GM12874 (cell line): ENCODE measurements at regions not wholly inside any gene's neighbourhood (a gene's known extent, or its start where the extent isn't known, plus 50 kb on each side); places are given as distances from the start of the nearest gene placed in this dataset.

Experiments
- TF ChIP-seq, protein P1 (sequence below): IDR thresholded peaks from 2 replicates; pipeline ENCODE4 v1.5.1; 2011; ENCODE audit warnings: low read depth, mild to moderate bottlenecking, control low read depth, low read length, moderate library complexity; ENCODE audit not compliant: insufficient read depth

DNA sequence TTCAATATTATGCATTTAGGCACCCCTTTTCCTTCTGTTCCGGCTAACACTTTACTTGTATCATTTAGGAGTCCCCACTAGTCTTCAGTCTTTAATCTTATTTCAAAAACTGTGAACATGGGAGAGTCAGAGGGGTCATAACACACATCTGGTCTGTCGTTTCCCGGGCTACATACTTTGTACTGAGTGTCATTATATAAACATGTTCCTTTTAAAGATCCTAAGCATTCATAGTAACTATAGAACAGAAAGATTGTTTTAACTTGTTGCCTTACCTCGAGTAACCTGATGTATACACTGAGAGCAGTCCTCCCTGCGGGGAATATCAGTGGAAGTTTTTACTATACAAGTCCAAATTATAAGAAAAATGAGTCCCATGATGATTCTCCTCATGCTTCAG is 78.2 kb upstream of the VEPH1 start:
- TF ChIP-seq, protein P1, sequence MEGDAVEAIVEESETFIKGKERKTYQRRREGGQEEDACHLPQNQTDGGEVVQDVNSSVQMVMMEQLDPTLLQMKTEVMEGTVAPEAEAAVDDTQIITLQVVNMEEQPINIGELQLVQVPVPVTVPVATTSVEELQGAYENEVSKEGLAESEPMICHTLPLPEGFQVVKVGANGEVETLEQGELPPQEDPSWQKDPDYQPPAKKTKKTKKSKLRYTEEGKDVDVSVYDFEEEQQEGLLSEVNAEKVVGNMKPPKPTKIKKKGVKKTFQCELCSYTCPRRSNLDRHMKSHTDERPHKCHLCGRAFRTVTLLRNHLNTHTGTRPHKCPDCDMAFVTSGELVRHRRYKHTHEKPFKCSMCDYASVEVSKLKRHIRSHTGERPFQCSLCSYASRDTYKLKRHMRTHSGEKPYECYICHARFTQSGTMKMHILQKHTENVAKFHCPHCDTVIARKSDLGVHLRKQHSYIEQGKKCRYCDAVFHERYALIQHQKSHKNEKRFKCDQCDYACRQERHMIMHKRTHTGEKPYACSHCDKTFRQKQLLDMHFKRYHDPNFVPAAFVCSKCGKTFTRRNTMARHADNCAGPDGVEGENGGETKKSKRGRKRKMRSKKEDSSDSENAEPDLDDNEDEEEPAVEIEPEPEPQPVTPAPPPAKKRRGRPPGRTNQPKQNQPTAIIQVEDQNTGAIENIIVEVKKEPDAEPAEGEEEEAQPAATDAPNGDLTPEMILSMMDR = no peak

DNA sequence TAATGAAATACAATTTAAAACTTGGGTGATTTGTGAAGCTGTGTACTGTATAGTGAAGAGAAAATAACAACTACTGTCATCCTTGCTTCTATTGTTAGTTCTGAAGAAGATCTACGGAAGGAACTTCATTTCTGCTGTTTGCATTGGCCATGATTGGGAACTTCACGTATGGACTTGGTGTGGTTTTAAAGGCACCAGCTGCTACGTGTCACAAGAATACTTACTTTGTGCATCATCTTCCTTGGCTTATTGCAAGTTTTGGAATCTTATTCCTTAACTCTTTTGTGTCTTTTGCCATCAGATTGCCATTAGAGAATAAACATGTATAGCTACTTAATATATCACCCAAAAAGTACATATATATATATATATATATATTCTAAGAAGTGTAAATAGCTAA is 75.0 kb upstream of the VEPH1 start:
- TF ChIP-seq, protein P1 = no peak

DNA sequence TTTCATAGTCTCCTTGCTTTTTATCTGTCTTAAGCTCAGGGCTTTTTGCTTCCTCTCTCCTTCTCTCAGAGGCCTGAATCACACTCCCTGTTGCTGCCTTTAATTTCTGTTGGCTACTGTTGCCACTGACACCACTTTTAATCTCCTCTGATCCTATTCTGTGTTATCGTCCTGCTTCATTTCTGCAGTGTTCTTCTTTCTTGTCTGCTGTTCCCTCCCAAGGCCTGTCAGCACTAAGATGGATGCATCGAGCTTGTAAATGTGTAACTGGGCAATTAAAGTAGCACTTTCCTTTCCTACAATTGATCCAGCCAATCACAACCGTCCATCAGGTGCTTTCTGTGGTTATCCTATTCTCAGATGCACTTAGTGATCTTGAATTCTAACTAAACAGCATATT is 71.3 kb upstream of the VEPH1 start:
- TF ChIP-seq, protein P1 = no peak

DNA sequence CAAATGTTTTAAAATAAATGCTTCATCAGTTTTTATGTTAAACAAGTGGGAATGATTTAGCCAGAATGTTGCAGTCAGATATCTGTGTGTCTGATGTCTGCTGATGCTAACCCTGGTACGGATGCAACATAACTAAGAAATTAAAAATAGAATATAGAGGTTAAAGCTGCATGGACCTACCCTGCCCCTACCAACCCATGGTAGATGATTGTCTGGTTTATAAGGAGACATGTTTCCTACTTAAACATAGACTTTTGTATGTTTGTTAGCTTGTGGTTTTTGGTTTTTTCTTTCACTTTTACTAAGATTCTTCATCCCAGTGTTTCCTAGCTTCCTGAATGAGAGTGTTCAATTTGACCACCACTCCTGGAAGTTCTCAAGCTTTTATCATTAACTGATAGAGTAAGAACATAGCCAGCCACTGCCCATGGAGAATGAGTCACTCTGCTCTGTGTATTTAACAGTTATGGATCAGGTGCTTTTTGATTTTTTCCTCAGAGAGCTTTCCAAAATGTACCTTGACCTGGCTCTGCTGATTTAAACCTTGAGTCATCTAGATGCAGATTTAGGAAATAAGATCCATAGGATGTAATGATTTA is 70.7 kb upstream of the VEPH1 start:
- TF ChIP-seq, protein P1 = no peak

DNA sequence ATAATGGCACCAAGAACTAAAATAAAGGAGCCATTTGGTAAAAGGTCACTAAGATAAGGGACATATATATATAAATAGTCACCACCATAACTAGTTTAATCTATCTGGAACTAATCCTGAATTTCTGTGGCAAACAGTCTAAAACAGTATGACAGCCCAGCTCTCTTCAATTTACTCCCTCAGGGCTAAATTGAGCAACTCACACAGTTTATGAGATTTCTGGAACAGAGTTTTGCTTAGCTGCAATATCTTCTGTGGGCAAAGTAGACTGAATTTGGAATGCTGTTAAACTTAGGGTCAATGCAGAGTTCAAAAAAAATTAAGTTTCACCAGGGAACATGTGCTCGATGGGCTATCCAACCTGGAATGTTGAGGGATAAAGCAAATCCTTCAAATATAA is 70.1 kb upstream of the VEPH1 start:
- TF ChIP-seq, protein P1 = no peak

DNA sequence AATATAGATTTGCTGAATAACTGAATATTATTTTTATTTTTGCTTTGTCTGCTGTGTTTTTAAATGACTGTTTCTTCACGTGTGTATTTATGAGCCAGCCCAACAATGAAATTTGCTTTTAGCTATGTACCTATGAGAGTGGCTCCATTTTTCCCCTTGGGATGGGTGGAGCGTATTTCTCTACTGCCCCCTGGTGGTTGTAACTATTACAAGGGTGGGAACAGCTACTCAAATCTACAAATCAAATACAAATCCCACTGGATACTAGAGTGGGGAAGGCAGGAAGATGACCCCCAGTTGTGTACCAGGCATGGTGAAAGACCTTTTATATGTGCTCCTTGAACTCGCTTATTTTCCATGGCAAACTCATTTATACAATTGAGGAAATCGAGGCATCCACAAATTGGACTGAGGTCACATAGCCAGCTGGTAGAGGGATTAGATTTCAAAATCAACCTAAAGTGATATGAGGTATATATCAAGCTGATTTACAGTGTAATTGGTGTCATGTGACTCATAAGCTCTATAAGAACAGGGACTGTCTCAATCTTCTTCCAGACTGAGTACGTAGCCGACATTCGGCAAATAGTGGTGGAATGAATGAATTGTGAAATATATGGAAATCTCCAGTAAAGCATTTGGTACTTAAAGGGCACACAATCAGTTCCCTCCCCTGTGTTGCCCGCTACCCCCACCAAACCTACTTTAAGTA is 69.5 kb upstream of the VEPH1 start:
- TF ChIP-seq, protein P1 = peak; percentile 71

DNA sequence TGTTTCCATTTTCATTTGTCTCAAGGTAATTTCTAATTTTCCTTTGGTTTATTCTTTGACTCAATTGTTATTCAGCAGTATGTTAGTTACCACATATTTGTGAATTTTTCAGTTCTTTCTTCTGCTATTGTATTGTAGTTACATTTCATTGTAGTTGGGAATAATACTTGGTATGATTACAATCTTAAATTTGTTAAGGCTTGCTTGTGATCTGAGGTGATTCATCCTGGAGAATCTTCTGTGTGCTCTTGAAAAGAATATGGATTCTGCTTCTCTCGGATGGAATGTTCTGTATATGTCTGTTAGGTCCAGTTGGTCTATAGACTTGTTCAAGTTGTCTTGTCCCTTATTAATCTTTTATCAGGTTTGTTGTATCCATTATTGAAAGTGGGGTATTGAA is 63.4 kb upstream of the VEPH1 start:
- TF ChIP-seq, protein P1 = no peak
